B cell (primary cell): ENCODE measurements at regions not wholly inside any gene's neighbourhood (a gene's known extent, or its start where the extent isn't known, plus 50 kb on each side); places are given as distances from the start of the nearest gene placed in this dataset.

Experiments used
- ATAC-seq: fragments of 200-7000 bp; cut with Tn5 transposase; one replicate; pipeline ENCODE4 v1.10.0; 2021; ENCODE audit warnings: low read depth, mild to moderate bottlenecking, moderate number of reproducible peaks, moderate library complexity
- CTCF ChIA-PET: fragments of 350-600 bp; sonication (Branson Sonifier 250); formaldehyde crosslinking; loops from one replicate; lab custom pipeline; 2021; ENCODE audit warnings: antibody characterized with exemption, inconsistent platforms; lab: Charles Lee
- POLR2A ChIA-PET: fragments of 350-600 bp; sonication (Branson Sonifier 250); formaldehyde crosslinking; loops from one replicate; lab custom pipeline; 2021; ENCODE audit warnings: antibody characterized with exemption; lab: Charles Lee
- DNase-seq: peaks from one replicate; pipeline ENCODE4 v3.0.0; 2013
- H2AFZ ChIP-seq: 2 replicates; pipeline ENCODE4 v1.6.1; 2012; ENCODE audit warnings: mild to moderate bottlenecking, low read depth, low read length; ENCODE audit not compliant: insufficient read depth, poor library complexity, severe bottlenecking
- H3K27ac ChIP-seq, 2 donors: 1 replicate in 1 of 2; 2 replicates in 1 of 2; pipeline ENCODE4 v1.5.1; 2012 to 2013; ENCODE audit warnings: low read length in 2 of 2, mild to moderate bottlenecking in 2 of 2, moderate library complexity in 1 of 2
- H3K27me3 ChIP-seq, 4 experiments: fragments of 200-600 bp in 1 of 4; sonication (generic) in 1 of 4; replicated peaks in 1 of 4; 1 replicate in 2 of 4; 2 replicates in 2 of 4; pipeline versions ENCODE4 v1.6.1 to v1.7.0; 2013 to 2016; ENCODE audit warnings: low read length in 3 of 4, mild to moderate bottlenecking in 2 of 4, mixed read lengths in 1 of 4, moderate library complexity in 1 of 4; ENCODE audit not compliant: insufficient read depth in 4 of 4, control insufficient read depth in 3 of 4; ENCODE audit errors: control extremely low read depth in 1 of 4
- H3K36me3 ChIP-seq, 2 experiments: replicated peaks in 1 of 2; 1 replicate in 1 of 2; 2 replicates in 1 of 2; pipeline versions ENCODE4 v1.6.1 to v1.7.1; 2013; ENCODE audit warnings: low read length in 1 of 2; ENCODE audit not compliant: insufficient read depth in 2 of 2, control insufficient read depth in 1 of 2; ENCODE audit errors: control extremely low read depth in 1 of 2, extremely low read depth in 1 of 2
- H3K4me1 ChIP-seq, 2 donors: fragments of 200-600 bp in 1 of 2; sonication (generic) in 1 of 2; 1 replicate in 1 of 2; 2 replicates in 1 of 2; pipeline versions ENCODE4 v1.5.1 to v1.6.1; 2013 to 2017; ENCODE audit warnings: low read length in 2 of 2; ENCODE audit not compliant: control insufficient read depth in 2 of 2, insufficient read depth in 2 of 2
- H3K4me2 ChIP-seq: replicated peaks from 2 replicates; pipeline ENCODE3; 2012; ENCODE audit warnings: mild to moderate bottlenecking, low read depth, low read length; ENCODE audit not compliant: poor library complexity, severe bottlenecking
- H3K4me3 ChIP-seq, 5 experiments: fragments of 200-600 bp in 1 of 5; sonication (generic) in 1 of 5; 1 replicate in 3 of 5; 2 replicates in 2 of 5; pipeline versions ENCODE4 v1.5.1 to v1.7.0; 2011 to 2016; ENCODE audit warnings: low read length in 4 of 5, mild to moderate bottlenecking in 4 of 5, low read depth in 2 of 5, control low read depth in 1 of 5, moderate library complexity in 1 of 5; ENCODE audit not compliant: insufficient read depth in 1 of 5; ENCODE audit errors: control extremely low read depth in 1 of 5, extremely low read depth in 1 of 5
- H3K79me2 ChIP-seq: fragments of 200-600 bp; sonication (generic); one replicate; pipeline ENCODE4 v1.6.0; 2016; ENCODE audit warnings: low read length; ENCODE audit not compliant: control insufficient read depth, insufficient read depth
- H3K9ac ChIP-seq: fragments of 200-600 bp; sonication (generic); 2 replicates; pipeline ENCODE4 v1.6.1; 2017; ENCODE audit warnings: mild to moderate bottlenecking, low read length, moderate library complexity
- H3K9me3 ChIP-seq, 3 donors: one replicate each; pipeline versions ENCODE4 v1.6.1 to v1.7.1; 2013; ENCODE audit warnings: low read length in 2 of 3; ENCODE audit not compliant: control insufficient read depth in 2 of 3, insufficient read depth in 1 of 3; ENCODE audit errors: control extremely low read depth in 1 of 3
- H4K20me1 ChIP-seq: 2 replicates; pipeline ENCODE4 v1.6.0; 2012; ENCODE audit warnings: mild to moderate bottlenecking, low read length; ENCODE audit not compliant: insufficient read depth, control insufficient read depth, poor library complexity, severe bottlenecking
- H3K27ac Mint-ChIP-seq: one replicate; pipeline ENCODE4 v1.8.0; 2021; ENCODE audit warnings: mixed read lengths
- H3K27me3 Mint-ChIP-seq: one replicate; pipeline ENCODE4 v1.8.0; 2021; ENCODE audit warnings: mixed read lengths
- H3K4me1 Mint-ChIP-seq: one replicate; pipeline ENCODE4 v1.8.0; 2021; ENCODE audit warnings: mixed read lengths
- H3K4me3 Mint-ChIP-seq: one replicate; pipeline ENCODE4 v1.8.0; 2021; ENCODE audit warnings: mixed read lengths
- H3K9me3 Mint-ChIP-seq: one replicate; pipeline ENCODE4 v1.8.0; 2022; ENCODE audit warnings: mixed read lengths; ENCODE audit not compliant: insufficient read depth
- CTCF ChIP-seq: fragments of 200-600 bp; IDR thresholded peaks from one replicate; pipeline ENCODE4 v1.8.0; 2022; ENCODE audit warnings: antibody characterized with exemption, mild to moderate bottlenecking
- EZH2 ChIP-seq: IDR thresholded peaks from 2 replicates; pipeline ENCODE4 v1.6.1; 2012; ENCODE audit warnings: borderline replicate concordance, low read depth, mild to moderate bottlenecking, moderate library complexity, low read length; ENCODE audit not compliant: insufficient read depth, poor library complexity, severe bottlenecking
- WGBS: methylation state at CpG from one replicate; pipeline ENCODE4 v1.1.5; 2013; ENCODE audit warnings: missing lambda C conversion rate; ENCODE audit not compliant: insufficient coverage; 5-methylcytosine and 5-hydroxymethylcytosine counted together
- intact Hi-C: fragments of 100-400 bp; cut with micrococcal nuclease; formaldehyde crosslinking; loops from one replicate; pipeline ENCODE4 v1.10.0; 2022

- ChIA-PET POLR2A (no interaction called here), CTCF (no interaction called here)
- Mint-ChIP-seq H3K27me3 (no peaks in the 10 kb centered on the region), H3K4me1 (peaks cover 2% of the 10 kb centered on the region), H3K27ac (no peak overlapping the region), H3K4me3 (no peak overlapping the region), H3K9me3 (peaks cover 3% of the 10 kb centered on the region)
- H3K79me2 ChIP-seq: no peaks in the 10 kb centered on the region
- no peaks in the 10 kb centered on the region for H3K36me3 ChIP-seq
- no peak for TF ChIP-seq EZH2
- no peak for TF ChIP-seq CTCF
- no peak overlapping the region for H3K9ac ChIP-seq
- H4K20me1 ChIP-seq: no peaks in the 10 kb centered on the region
- intact Hi-C loops: no loop called here
- H3K4me1 ChIP-seq: no peaks in the 10 kb centered on the region
- H3K9me3 ChIP-seq: no peaks in the 10 kb centered on the region
- no peak overlapping the region for H2AFZ ChIP-seq
- ATAC-seq (no peak), DNase-seq (no peak)
- no peak overlapping the region for H3K4me3 ChIP-seq
- H3K27me3 ChIP-seq: no peaks in the 10 kb centered on the region
- H3K27ac ChIP-seq: no peak overlapping the region
- no peak overlapping the region for H3K4me2 ChIP-seq
Observed at GRCh38 chr6:104466306-104466705, 393.4 kb downstream of the HACE1 start.

- no peak for ATAC-seq
- Histone ChIP-seq H3K9me3 (no peaks in the 10 kb centered on the region), H2AFZ (no peak overlapping the region), H3K9ac (no peak overlapping the region), H3K36me3 (no peaks in the 10 kb centered on the region), H3K4me3 (no peak overlapping the region), H3K27ac (no peak overlapping the region), H3K4me2 (no peak overlapping the region), H3K4me1 (no peaks in the 10 kb centered on the region), H4K20me1 (no peaks in the 10 kb centered on the region), H3K27me3 (no peaks in the 10 kb centered on the region), H3K79me2 (no peaks in the 10 kb centered on the region)
- TF ChIP-seq EZH2 (no peak), CTCF (no peak)
- ChIA-PET CTCF (no interaction called here), POLR2A (no interaction called here)
- peaks cover 2% of the 10 kb centered on the region for H3K4me1 Mint-ChIP-seq
- intact Hi-C loops: no loop called here
- H3K27ac Mint-ChIP-seq: no peak overlapping the region
- DNase-seq: no peak
- no peak overlapping the region for H3K4me3 Mint-ChIP-seq
- peaks cover 5% of the 10 kb centered on the region for H3K9me3 Mint-ChIP-seq
- H3K27me3 Mint-ChIP-seq: no peaks in the 10 kb centered on the region
- WGBS: 46% methylated on average over 3 of the region's 6 CpGs
Observed at GRCh38 chr6:104462811-104463599, 396.7 kb downstream of the HACE1 start.
